ENCODE measurements at regions not wholly inside any gene's neighbourhood (a gene's known extent, or its start where the extent isn't known, plus 50 kb on each side); places are given as distances from the start of the nearest gene placed in this dataset.

DNA sequence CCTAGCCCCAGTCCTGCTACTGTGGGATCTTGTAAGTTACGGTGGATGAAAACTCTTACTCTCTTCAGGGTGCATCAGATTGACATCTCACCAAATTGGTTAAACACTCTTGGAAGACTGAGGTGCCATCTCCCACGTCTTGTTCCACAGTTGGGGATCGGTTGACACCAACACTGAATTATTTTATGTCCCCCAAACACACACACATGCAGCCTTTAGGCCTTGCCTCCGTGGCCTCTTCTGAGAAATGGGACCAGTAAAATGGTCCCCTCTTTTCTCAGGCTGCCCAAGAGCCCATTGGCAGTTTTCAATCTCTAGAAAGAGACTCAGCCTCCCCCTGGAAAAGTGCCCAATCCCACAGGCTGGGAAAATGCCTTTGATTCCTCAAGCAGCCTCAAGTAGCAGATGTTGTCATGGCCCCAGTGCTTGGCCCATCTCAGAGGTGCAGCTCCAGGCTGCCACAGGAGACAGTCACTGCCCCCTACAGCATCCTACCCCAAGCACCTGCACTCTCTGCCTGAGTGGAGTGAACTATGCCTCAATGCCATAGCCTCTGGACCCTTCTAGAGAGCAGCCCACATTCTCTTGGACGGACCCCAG lies 163.9 kb downstream of the ANKRD60 start:
- TF ChIP-seq POLR2A (IDR thresholded peaks at IDR 0.05) = no peak
- TF ChIP-seq, protein P1, sequence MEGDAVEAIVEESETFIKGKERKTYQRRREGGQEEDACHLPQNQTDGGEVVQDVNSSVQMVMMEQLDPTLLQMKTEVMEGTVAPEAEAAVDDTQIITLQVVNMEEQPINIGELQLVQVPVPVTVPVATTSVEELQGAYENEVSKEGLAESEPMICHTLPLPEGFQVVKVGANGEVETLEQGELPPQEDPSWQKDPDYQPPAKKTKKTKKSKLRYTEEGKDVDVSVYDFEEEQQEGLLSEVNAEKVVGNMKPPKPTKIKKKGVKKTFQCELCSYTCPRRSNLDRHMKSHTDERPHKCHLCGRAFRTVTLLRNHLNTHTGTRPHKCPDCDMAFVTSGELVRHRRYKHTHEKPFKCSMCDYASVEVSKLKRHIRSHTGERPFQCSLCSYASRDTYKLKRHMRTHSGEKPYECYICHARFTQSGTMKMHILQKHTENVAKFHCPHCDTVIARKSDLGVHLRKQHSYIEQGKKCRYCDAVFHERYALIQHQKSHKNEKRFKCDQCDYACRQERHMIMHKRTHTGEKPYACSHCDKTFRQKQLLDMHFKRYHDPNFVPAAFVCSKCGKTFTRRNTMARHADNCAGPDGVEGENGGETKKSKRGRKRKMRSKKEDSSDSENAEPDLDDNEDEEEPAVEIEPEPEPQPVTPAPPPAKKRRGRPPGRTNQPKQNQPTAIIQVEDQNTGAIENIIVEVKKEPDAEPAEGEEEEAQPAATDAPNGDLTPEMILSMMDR (IDR thresholded peaks at IDR 0.05) = no peak
